G401 (cell line): ENCODE measurements at regions not wholly inside any gene's neighbourhood (a gene's known extent, or its start where the extent isn't known, plus 50 kb on each side); places are given as distances from the start of the nearest gene placed in this dataset.

Experiments used
- DNase-seq: peaks from one replicate; pipeline ENCODE4 v3.0.0-alpha.2; 2015; ENCODE audit warnings: low spot score
- in situ Hi-C: cut with HindIII; loops from 2 replicates; pipeline ENCODE4 v1.10.0; 2016; ENCODE audit warnings: low sequenced_read_pairs, mixed read lengths

DNA sequence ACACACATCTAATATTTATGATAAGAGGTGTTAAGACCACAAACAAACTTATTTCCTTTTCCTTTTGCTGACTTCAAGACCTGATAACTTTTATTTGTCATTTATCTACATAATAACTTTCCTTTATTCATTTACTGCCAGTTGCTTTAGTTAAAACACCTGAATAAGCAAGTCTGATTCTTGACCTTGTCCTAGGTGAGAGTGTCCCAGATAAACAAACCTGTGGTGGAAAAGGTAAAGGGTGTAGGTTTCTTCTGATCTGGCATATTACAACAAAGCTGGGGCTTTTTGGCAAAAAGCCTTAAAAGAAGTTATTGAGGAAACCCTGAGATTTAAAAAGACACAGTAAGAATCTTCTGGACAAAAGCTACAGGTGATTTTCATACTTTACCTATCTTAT lies 191.5 kb downstream of the ZBBX start:
- in situ Hi-C loops, result no loop called here
- no peak for DNase-seq

DNA sequence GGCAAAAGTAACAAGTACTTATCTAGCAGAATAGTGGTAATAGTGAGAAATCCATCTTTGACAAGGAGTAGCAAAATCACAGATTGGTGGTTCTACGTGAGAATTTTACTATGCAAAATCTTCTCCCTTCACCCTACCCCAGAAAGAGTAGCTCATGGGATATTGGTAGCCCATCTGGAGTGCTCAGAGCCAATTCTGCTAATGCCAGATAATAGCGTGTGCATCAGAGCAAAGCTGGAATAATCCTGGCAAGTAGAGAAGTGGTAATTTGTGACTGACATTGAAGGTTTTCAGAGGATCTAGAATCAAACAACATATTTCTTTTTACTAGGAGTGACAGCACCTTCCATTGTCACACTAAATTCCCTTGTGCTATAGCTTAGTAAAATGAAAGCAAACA lies 192.9 kb downstream of the ZBBX start:
- no peak for DNase-seq
- in situ Hi-C loops, result no loop called here

DNA sequence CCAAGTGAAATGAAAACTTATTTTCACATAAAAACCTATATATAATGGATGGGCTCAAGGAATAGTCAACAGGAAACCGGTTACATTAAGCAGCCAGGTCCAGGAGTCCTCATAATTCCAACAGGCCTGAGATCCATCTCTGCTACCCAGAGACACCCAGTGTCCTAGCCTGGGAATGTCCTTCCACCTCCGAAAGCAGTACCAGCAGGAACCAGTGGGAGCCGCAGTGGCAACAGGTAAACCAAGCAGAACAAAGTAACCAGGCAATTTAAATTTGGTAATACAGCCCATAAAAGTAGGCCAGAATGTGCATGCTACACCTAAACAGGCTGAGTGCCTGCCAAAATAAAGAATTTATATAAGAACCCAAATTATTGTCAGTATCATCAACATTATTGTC lies 195.6 kb downstream of the ZBBX start:
- in situ Hi-C loops, result no loop called here
- no peak for DNase-seq

DNA sequence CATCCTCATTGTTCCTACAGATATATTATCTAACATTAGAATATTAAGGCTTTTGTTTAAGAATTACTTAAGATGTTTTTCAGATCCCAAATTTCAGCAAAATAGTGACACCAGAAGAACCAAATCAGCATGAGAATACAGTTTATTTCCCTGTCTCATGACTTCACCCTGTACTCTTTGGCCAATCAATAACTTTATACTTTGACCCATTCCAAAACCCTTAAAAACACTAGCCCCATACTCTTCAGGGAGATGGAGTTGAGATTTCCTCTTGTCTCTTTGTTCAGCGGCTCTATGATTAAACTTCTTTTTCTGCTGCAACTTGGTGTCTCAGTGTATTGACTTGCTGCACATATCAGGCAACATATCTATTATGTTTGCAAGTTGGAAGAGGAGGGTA lies 207.7 kb downstream of the ZBBX start:
- in situ Hi-C loops, result no loop called here
- no peak for DNase-seq

- in situ Hi-C loops, result no loop called here
- DNase-seq, result no peak
These were observed 212.6 kb downstream of the ZBBX start for GRCh38 chr3:167167491-167167890.

DNA sequence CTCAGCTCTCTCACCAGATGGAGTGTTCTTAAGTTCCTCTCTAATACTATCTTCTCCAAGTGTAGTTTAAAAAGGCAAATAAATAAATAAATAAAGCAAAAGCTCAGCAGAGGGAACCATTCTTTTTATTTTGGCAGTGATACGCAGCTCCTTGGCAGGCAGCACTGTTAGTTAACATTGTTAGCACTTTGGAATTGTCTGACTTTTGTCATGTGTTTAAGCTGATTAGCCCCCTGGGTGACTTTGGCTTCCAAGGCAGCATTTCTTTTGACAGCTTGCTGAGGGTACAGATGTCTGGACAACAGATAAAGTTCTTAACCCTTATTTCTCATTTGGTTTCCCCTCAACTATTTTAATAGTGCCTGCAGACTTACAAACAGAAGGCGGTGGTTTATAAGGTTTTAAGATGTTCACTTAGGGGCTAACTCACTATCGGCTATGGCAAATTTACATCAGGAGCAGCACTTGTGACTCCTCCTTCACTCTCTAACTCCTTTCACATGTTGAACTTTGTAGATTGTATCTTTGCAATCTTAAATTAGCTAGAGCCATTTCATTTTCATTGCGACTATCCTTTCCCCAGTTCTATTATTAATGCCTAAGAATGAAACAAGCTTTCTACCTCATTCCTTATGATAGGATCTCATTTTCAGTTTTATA lies 213.4 kb downstream of the ZBBX start:
- in situ Hi-C loops, result no loop called here
- no peak for DNase-seq

DNA sequence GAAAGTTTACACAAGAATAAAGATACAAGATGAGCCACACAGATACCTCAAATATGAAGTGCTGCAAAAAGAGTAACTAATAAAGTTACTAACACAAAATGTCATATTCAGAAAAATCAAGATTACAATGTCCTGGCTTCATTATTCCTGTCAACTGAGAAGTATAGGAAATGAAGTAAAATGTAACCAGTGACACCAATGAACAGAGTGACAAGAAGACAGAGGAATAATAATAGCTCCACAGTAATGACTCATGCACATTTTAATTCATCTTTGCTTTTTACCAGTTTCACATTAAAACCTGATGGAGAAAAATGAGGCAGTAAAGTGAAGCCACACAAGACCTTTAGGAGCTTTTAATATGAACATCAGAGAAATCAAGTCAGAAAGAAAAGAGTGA lies 214.1 kb downstream of the ZBBX start:
- DNase-seq, result no peak
- in situ Hi-C loops, result no loop called here

DNA sequence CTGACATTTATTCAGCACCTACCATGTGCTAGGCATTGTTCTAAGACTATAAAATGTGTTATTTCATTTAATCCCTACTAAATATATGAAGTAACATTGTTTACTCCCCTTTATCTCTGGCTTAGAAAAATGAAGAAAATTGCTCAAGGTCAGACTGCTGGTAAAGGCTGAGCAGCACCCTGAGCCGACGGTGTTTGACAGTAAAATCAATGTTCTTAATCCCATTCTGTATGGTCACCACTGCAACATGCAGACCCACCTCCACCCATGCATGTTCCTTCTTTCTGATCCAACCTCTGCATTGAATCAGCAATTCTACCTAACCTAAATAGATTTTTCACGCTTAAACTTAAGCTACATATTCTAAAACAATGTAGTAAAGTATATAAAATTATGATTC lies 216.5 kb downstream of the ZBBX start:
- in situ Hi-C loops, result no loop called here
- DNase-seq, result no peak

DNA sequence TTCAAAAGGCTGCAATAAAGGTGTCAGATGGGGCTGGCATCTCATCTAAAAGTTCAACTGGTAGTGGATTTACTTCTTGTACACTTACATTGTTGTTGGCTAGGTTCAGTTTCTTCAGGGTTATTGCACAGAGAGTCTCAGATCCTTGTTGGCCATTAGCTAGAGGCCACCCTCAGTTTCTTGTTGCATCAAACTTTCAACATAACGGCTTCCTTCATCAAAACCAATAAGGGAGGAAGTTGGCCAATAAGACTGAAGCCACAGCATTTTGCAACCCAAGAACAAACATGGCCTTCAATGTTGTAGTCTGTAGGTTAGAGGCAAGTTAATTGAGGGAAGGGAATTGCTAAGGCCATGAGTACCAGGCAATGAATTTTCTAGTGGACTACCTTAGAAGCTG lies 218.0 kb downstream of the ZBBX start:
- in situ Hi-C loops, result no loop called here

GRCh38 chr3:167160781-167161180 lies 219.3 kb downstream of the ZBBX start:
- DNase-seq, result no peak
- in situ Hi-C loops, result no loop called here

More for the DNA sequence above, 218.0 kb downstream of the ZBBX start:
- no peak for DNase-seq

DNA sequence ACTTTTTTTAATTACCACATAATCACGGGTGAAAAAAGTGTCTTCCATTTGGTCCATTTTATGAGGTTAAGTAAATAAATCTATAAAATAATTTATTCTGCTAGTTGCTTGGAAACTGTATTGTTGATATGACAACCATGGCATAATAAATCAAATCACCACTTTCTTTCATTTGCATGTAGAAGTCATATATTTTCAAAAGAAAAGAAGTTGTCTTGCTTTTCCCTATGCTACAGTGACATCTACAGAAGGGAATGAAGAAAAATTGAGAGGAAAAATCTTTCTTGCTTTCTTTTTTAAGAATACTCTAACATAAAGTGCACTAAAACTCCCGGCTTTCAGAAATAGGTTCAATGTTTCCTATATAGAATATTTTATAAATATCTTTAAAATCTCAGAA lies 228.5 kb downstream of the ZBBX start:
- in situ Hi-C loops, result no loop called here
- DNase-seq, result no peak

GRCh38 chr3:167148136-167148535 lies 232.0 kb downstream of the ZBBX start:
- no peak for DNase-seq
- in situ Hi-C loops, result no loop called here

GRCh38 chr3:167146911-167147310 lies 233.2 kb downstream of the ZBBX start:
- in situ Hi-C loops, result no loop called here
- no peak for DNase-seq

- DNase-seq, result no peak
- in situ Hi-C loops, result no loop called here
These were observed 254.3 kb downstream of the ZBBX start for GRCh38 chr3:167125612-167126407.

- no peak for DNase-seq
- in situ Hi-C loops, result no loop called here
These were observed 259.3 kb downstream of the ZBBX start for GRCh38 chr3:167120828-167121227.

DNA sequence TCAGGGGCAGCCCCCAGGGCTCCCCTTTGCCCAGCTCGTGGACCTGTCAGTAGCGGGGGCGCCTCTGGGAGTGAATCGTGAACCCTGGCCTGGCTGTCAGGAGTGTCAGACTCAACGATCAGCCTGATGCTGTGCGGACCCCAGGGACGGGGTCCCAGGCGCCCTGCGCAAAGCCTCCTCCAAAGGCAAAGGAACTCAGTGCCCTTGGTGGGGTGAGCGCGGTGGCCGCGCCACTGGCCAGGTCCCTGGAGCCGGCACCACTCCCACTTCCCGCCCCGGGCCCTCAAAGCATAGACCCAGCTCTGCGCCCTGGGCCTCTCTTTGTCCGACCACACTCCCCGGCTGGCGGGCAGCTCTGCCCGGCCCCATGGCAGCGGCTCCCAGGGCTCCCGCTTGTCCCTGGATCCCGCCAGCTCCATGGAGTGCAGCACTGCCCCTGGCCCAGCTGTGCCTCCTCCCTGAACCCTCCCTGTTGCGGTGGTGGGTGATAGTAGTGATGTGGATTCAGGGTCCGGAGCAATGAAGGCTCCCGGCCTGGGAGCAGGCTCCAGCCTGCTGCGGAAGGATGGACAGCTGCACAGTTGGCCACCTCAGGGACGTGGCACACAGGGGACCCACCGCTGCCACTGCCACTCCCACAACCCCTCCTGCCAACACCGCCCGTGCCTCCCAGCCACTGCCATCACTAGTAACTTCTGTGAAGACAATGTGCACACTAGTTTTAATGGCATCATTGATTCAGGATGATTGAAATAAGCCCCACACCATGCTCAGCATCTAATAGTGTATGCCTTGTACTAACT lies 263.8 kb downstream of the ZBBX start:
- in situ Hi-C loops, result no loop called here
- no peak for DNase-seq

DNA sequence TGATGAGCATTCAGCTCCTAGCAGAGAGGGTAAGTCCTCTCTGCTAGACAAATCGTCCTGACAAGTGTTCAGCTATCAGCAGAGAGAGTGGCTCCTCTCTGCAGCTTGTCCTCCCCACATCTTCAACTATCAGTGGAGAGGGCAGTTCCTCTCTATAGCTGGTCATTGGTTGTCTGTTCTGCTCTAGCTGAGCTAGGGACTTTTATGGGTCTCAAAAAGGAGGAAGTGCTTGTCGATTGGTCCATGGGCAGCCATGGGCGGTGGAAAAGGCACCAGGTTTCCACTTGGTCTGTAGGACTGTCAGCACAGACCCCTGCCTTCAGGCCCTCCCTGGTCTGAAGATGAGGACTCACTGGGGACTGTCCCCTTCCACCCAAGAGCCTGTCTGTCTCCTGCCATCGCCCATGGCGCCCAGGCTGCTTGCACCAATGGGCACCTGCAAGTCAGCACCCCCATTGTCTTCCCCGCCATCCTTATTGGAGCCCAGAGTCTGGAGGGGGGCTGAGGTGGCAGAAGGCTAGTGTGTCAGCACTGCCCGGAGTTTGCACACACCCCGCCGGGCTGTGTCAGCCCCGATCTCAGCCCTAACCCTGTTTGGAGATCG lies 264.7 kb downstream of the ZBBX start:
- DNase-seq, result no peak
- in situ Hi-C loops, result no loop called here

DNA sequence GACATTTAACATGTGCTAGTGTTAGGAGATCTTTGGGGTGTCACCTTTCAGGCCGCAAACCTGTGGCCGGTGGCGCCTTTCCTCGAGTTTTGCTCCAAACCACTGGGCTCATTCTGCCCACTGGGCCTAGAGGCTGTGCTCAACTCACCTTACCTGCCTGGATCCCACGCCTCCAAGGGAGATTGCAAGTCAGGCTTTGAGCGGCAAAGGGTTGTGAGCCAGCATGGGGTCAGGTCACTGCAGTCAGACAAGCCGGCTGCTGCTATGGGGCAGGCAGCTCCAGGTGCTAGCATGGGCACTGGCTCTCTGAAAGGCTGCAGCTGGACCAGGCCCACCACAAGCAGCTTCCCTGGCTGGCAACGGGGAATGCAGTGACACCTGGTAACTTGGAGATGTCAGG lies 265.5 kb downstream of the ZBBX start:
- no peak for DNase-seq
- in situ Hi-C loops, result no loop called here

DNA sequence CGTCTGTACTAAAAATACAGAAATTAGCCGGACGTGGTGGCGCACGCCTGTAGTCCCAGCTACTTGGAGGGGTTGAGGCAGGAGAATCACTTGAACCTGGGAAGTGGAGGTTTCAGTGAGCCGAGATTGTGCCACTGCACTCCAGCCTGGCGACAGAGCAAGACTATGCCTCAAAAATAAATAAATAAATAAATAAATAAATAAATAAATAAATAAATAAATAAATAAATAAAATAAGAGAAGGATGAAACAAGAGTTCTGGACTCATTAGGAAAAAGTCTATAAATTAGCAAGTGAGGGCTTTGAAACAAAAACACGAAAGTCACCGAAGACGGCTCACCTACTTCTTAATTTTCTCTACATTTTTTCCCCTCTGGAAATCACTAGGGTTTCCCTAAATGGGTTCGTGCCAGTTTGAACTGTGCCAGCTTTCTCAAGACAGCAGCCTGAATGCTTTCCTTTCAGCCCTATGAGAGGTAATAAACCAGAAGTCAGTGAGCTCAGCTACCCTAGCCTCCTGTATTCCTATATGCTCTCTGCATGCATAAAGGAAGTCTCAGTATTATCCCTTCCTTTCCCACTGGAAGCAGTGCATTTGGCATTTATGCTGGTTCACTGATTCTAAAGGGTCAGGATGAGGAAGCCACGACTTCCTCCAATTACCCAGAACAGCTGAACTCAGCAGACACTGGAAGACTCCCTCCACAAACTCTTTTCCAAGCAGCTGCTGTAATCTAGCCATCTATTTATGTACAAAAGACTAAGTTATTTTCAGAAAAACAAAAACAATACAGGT lies 266.9 kb downstream of the ZBBX start:
- DNase-seq, result no peak

More for the DNA sequence above, 266.9 kb downstream of the ZBBX start:
- in situ Hi-C loops, result no loop called here
